GM21786 (cell line): ENCODE measurements at regions not wholly inside any gene's neighbourhood (a gene's known extent, or its start where the extent isn't known, plus 50 kb on each side); places are given as distances from the start of the nearest gene placed in this dataset.
"Not testable (repeated sequence)": the region's sequence is repeated elsewhere in the genome, so short reads cannot be mapped to it uniquely, and the experiment has no call there.

Experiments used
- ATAC-seq: cut with Tn5 transposase; IDR thresholded peaks from one replicate; pipeline ENCODE4 v1.9.1; 2021; ENCODE audit not compliant: unreplicated experiment

GRCh38 chr2:36302911-36303310 is 52.7 kb upstream of the CRIM1 start:
- ATAC-seq, result no peak

GRCh38 chr2:36301843-36302242 is 53.7 kb upstream of the CRIM1 start:
- ATAC-seq, result no peak

GRCh38 chr2:36300697-36301096 is 54.9 kb upstream of the CRIM1 start:
- ATAC-seq, result no peak

- no peak for ATAC-seq
Observed at GRCh38 chr2:36296798-36297197, 58.8 kb upstream of the CRIM1 start.

GRCh38 chr2:36294316-36294721 is 61.3 kb upstream of the CRIM1 start:
- ATAC-seq, result no peak

GRCh38 chr2:36290306-36290856 is 65.2 kb upstream of the CRIM1 start:
- ATAC-seq, result no peak

GRCh38 chr2:36289731-36290130 is 65.8 kb upstream of the CRIM1 start:
- ATAC-seq, result no peak

GRCh38 chr2:36287363-36288275 is 68.0 kb upstream of the CRIM1 start:
- no peak for ATAC-seq

- not testable (repeated sequence) for ATAC-seq
Observed at GRCh38 chr2:36279506-36279905, 76.1 kb upstream of the CRIM1 start.

GRCh38 chr2:36277881-36278523 is 77.6 kb upstream of the CRIM1 start:
- ATAC-seq, result no peak

GRCh38 chr2:36277146-36277808 is 78.3 kb upstream of the CRIM1 start:
- no peak for ATAC-seq

GRCh38 chr2:36271266-36271665 is 84.3 kb upstream of the CRIM1 start:
- ATAC-seq, result no peak

- no peak for ATAC-seq
Observed at GRCh38 chr2:36270758-36271157, 84.8 kb upstream of the CRIM1 start.

GRCh38 chr2:36267194-36267593 is 88.4 kb upstream of the CRIM1 start:
- ATAC-seq, result no peak

- no peak for ATAC-seq
Observed at GRCh38 chr2:36266536-36267121, 88.9 kb upstream of the CRIM1 start.

GRCh38 chr2:36262581-36262980 is 93.0 kb upstream of the CRIM1 start:
- no peak for ATAC-seq

GRCh38 chr2:36255863-36256262 is 99.7 kb upstream of the CRIM1 start:
- no peak for ATAC-seq

- no peak for ATAC-seq
Observed at GRCh38 chr2:36253086-36253485, 102.5 kb upstream of the CRIM1 start.

GRCh38 chr2:36246320-36246990 is 109.1 kb upstream of the CRIM1 start:
- ATAC-seq, result peak; percentile 87

GRCh38 chr2:36245651-36246050 is 109.9 kb upstream of the CRIM1 start:
- ATAC-seq, result no peak

GRCh38 chr2:36238106-36238505 is 117.5 kb upstream of the CRIM1 start:
- no peak for ATAC-seq
